Neural progenitor cell (in vitro differentiated cells): ENCODE measurements at regions not wholly inside any gene's neighbourhood (a gene's known extent, or its start where the extent isn't known, plus 50 kb on each side); places are given as distances from the start of the nearest gene placed in this dataset.
A peak's percentile ranks its signal among the peaks of the same experiment; 100 is the strongest.

Source experiments
- DNase-seq: peaks from one replicate; pipeline ENCODE4 v3.0.0-alpha.2; 2016; ENCODE audit warnings: low spot score
- H2AFZ ChIP-seq: fragments of 200-600 bp; sonication (generic); replicated peaks from 2 replicates; pipeline ENCODE4 v1.6.1; 2016; ENCODE audit warnings: antibody characterized with exemption
- H3F3A ChIP-seq: fragments of 200-600 bp; sonication (generic); 2 replicates; pipeline ENCODE4 v1.6.1; 2016; ENCODE audit warnings: antibody characterized with exemption, low read depth
- H3K27ac ChIP-seq: fragments of 200-600 bp; sonication (generic); 2 replicates; pipeline ENCODE4 v1.5.1; 2016; ENCODE audit warnings: mild to moderate bottlenecking
- H3K27me3 ChIP-seq: fragments of 200-600 bp; sonication (generic); 2 replicates; pipeline ENCODE4 v1.6.1; 2016; ENCODE audit warnings: mild to moderate bottlenecking, moderate library complexity
- H3K36me3 ChIP-seq: fragments of 200-600 bp; sonication (generic); 2 replicates; pipeline ENCODE4 v1.5.1; 2016
- H3K4me1 ChIP-seq: fragments of 200-600 bp; sonication (generic); 2 replicates; pipeline ENCODE4 v1.6.1; 2016; ENCODE audit warnings: mixed run types
- H3K4me2 ChIP-seq: fragments of 200-600 bp; sonication (generic); 2 replicates; pipeline ENCODE4 v1.6.1; 2016
- H3K4me3 ChIP-seq: fragments of 200-600 bp; sonication (generic); 2 replicates; pipeline ENCODE4 v1.5.1; 2016
- H3K79me2 ChIP-seq: fragments of 200-600 bp; sonication (generic); 2 replicates; pipeline ENCODE4 v1.6.1; 2016; ENCODE audit warnings: low read depth
- H3K9ac ChIP-seq: fragments of 200-600 bp; sonication (generic); 2 replicates; pipeline ENCODE4 v1.6.1; 2016
- H3K9me3 ChIP-seq: fragments of 200-600 bp; sonication (generic); 2 replicates; pipeline ENCODE4 v1.5.1; 2016; ENCODE audit warnings: low read depth
- H4K20me1 ChIP-seq: fragments of 200-600 bp; sonication (generic); 2 replicates; pipeline ENCODE4 v1.6.1; 2016; ENCODE audit warnings: low read depth
- H3K27ac Mint-ChIP-seq: 3 replicates; pipeline ENCODE4 v1.8.0; 2021; ENCODE audit warnings: mixed read lengths
- H3K27me3 Mint-ChIP-seq: 2 replicates; pipeline ENCODE4 v1.8.0; 2022; ENCODE audit warnings: low read depth, mild to moderate bottlenecking, inconsistent platforms, moderate library complexity, mixed read lengths; ENCODE audit not compliant: insufficient read depth
- H3K36me3 Mint-ChIP-seq: 3 replicates; pipeline ENCODE4 v1.8.0; 2021; ENCODE audit warnings: mixed read lengths
- H3K4me1 Mint-ChIP-seq: 3 replicates; pipeline ENCODE4 v1.8.0; 2021; ENCODE audit warnings: mixed read lengths
- H3K4me3 Mint-ChIP-seq: 3 replicates; pipeline ENCODE4 v1.8.0; 2021; ENCODE audit warnings: mild to moderate bottlenecking, moderate library complexity, mixed read lengths
- H3K9me3 Mint-ChIP-seq: 3 replicates; pipeline ENCODE4 v1.8.0; 2020; ENCODE audit warnings: mixed read lengths
- EZH2 ChIP-seq: fragments of 200-600 bp; sonication (generic); IDR thresholded peaks from 2 replicates; pipeline ENCODE4 v1.6.1; 2017; ENCODE audit warnings: antibody characterized with exemption, mild to moderate bottlenecking, moderate library complexity
- EZH2phosphoT487 ChIP-seq: fragments of 200-600 bp; sonication (generic); IDR thresholded peaks from 2 replicates; pipeline ENCODE4 v1.6.1; 2017; ENCODE audit warnings: antibody characterized with exemption
- TF ChIP-seq, protein P1 (sequence below): fragments of 200-600 bp; sonication (generic); IDR thresholded peaks from 2 replicates; pipeline ENCODE4 v1.5.1; 2017; ENCODE audit warnings: antibody characterized with exemption, mild to moderate bottlenecking

DNA sequence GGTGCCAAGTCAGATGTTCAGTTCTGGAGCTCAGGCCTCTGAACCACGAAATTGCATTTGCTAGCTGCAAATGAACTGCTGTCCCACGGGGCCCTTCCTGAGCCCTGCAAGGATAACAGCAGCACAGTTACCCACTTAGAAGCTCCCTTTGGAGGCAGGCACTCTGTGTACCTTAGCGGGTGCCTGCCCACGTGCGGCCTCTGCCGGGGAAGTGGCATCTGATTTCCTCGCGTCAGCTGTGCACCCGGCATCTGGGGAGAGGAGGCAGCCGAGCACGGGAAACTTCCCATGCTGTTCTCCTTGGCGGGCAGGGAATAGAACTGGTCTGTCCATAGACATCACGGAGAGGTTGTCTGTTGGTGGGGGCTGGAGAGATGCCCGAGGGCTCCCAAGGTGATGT is 148.0 kb upstream of the C1orf174 start:
- no peak for DNase-seq
- no peaks in the 10 kb centered on the region for H3F3A ChIP-seq
- no peaks in the 10 kb centered on the region for H3K36me3 Mint-ChIP-seq
- no peak overlapping the region for H3K4me2 ChIP-seq
- peaks cover 6% of the 10 kb centered on the region for H3K27me3 Mint-ChIP-seq
- H2AFZ ChIP-seq: no peak overlapping the region
- no peaks in the 10 kb centered on the region for H3K4me1 ChIP-seq
- H3K27ac ChIP-seq: no peak overlapping the region
- H3K27me3 ChIP-seq: no peaks in the 10 kb centered on the region
- no peak overlapping the region for H3K4me3 ChIP-seq
- TF ChIP-seq EZH2phosphoT487 (no peak), EZH2 (no peak)
- TF ChIP-seq, protein P1, sequence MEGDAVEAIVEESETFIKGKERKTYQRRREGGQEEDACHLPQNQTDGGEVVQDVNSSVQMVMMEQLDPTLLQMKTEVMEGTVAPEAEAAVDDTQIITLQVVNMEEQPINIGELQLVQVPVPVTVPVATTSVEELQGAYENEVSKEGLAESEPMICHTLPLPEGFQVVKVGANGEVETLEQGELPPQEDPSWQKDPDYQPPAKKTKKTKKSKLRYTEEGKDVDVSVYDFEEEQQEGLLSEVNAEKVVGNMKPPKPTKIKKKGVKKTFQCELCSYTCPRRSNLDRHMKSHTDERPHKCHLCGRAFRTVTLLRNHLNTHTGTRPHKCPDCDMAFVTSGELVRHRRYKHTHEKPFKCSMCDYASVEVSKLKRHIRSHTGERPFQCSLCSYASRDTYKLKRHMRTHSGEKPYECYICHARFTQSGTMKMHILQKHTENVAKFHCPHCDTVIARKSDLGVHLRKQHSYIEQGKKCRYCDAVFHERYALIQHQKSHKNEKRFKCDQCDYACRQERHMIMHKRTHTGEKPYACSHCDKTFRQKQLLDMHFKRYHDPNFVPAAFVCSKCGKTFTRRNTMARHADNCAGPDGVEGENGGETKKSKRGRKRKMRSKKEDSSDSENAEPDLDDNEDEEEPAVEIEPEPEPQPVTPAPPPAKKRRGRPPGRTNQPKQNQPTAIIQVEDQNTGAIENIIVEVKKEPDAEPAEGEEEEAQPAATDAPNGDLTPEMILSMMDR: no peak
- no peaks in the 10 kb centered on the region for H3K9me3 Mint-ChIP-seq
- no peak overlapping the region for H3K27ac Mint-ChIP-seq
- no peak overlapping the region for H3K9ac ChIP-seq
- no peaks in the 10 kb centered on the region for H3K9me3 ChIP-seq
- H4K20me1 ChIP-seq: no peaks in the 10 kb centered on the region
- peaks cover 3% of the 10 kb centered on the region for H3K4me1 Mint-ChIP-seq
- H3K36me3 ChIP-seq: no peaks in the 10 kb centered on the region
- no peaks in the 10 kb centered on the region for H3K79me2 ChIP-seq
- H3K4me3 Mint-ChIP-seq: no peak overlapping the region

- Histone ChIP-seq H3K4me1 (no peaks in the 10 kb centered on the region), H2AFZ (no peak overlapping the region), H3K4me3 (no peak overlapping the region), H3K27ac (no peak overlapping the region), H3K27me3 (no peaks in the 10 kb centered on the region), H4K20me1 (no peaks in the 10 kb centered on the region), H3K9me3 (no peaks in the 10 kb centered on the region), H3K9ac (no peak overlapping the region), H3K36me3 (no peaks in the 10 kb centered on the region), H3K4me2 (no peak overlapping the region), H3F3A (no peaks in the 10 kb centered on the region), H3K79me2 (no peaks in the 10 kb centered on the region)
- no peak for DNase-seq
- peaks cover 6% of the 10 kb centered on the region for H3K27me3 Mint-ChIP-seq
- no peaks in the 10 kb centered on the region for H3K36me3 Mint-ChIP-seq
- TF ChIP-seq EZH2phosphoT487 (no peak), EZH2 (no peak)
- TF ChIP-seq, protein P1: no peak
- peaks cover 3% of the 10 kb centered on the region for H3K4me1 Mint-ChIP-seq
- H3K4me3 Mint-ChIP-seq: no peak overlapping the region
- H3K27ac Mint-ChIP-seq: peak overlapping the region; percentile 63
- H3K9me3 Mint-ChIP-seq: no peaks in the 10 kb centered on the region
Measured at GRCh38 chr1:4048921-4049320, 148.8 kb upstream of the C1orf174 start.

DNA sequence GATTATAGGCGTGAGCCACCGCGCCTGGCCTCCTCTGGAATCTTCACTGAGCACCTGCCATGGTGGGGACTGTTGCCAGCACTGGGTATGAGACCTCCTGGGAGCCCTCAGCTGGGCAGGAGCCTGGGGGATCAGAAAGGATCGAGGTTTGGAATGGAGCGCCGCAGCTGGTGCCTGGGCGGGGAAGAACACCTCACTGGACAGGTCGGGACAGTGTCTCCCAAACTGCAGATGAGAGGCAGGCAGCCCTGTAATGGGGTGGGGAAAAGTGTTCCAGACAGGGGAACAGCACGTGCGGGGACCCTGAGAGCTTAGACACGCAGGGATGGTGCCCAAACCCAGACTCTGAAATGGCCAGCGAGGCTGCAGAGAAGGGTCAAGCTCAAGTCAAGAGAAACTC is 150.9 kb upstream of the C1orf174 start:
- TF ChIP-seq EZH2phosphoT487: no peak
- TF ChIP-seq EZH2: no peak
- TF ChIP-seq, protein P1: no peak
- H3K9me3 Mint-ChIP-seq: no peaks in the 10 kb centered on the region
- no peaks in the 10 kb centered on the region for H3F3A ChIP-seq

More for the DNA sequence above, 150.9 kb upstream of the C1orf174 start:
- H3K27ac ChIP-seq: no peak overlapping the region
- H4K20me1 ChIP-seq: no peaks in the 10 kb centered on the region
- H3K27ac Mint-ChIP-seq: no peak overlapping the region
- H3K4me3 Mint-ChIP-seq: no peak overlapping the region
- no peaks in the 10 kb centered on the region for H3K9me3 ChIP-seq
- peaks cover 3% of the 10 kb centered on the region for H3K4me1 Mint-ChIP-seq
- no peak overlapping the region for H3K4me3 ChIP-seq
- no peak for DNase-seq
- H3K27me3 ChIP-seq: no peaks in the 10 kb centered on the region
- no peaks in the 10 kb centered on the region for H3K79me2 ChIP-seq
- no peak overlapping the region for H3K4me2 ChIP-seq
- peaks cover 6% of the 10 kb centered on the region for H3K27me3 Mint-ChIP-seq
- H3K9ac ChIP-seq: no peak overlapping the region
- no peak overlapping the region for H2AFZ ChIP-seq
- H3K36me3 Mint-ChIP-seq: no peaks in the 10 kb centered on the region
- H3K4me1 ChIP-seq: no peaks in the 10 kb centered on the region
- H3K36me3 ChIP-seq: no peaks in the 10 kb centered on the region
